Neural crest cell (in vitro differentiated cells): ENCODE measurements at regions not wholly inside any gene's neighbourhood (a gene's known extent, or its start where the extent isn't known, plus 50 kb on each side); places are given as distances from the start of the nearest gene placed in this dataset.

Source experiments
- DNase-seq: peaks from one replicate; pipeline ENCODE4 v3.0.0; 2021; ENCODE audit warnings: low read depth, mixed read lengths, low spot score
- H3K27ac Mint-ChIP-seq: one replicate; pipeline ENCODE4 v1.8.0; 2021; ENCODE audit warnings: mild to moderate bottlenecking, mixed read lengths; ENCODE audit not compliant: unreplicated experiment
- H3K27me3 Mint-ChIP-seq: 2 replicates; pipeline ENCODE4 v1.8.0; 2021; ENCODE audit warnings: low read depth, mild to moderate bottlenecking, mixed read lengths
- H3K36me3 Mint-ChIP-seq: 2 replicates; pipeline ENCODE4 v1.8.0; 2021; ENCODE audit warnings: low read depth, mild to moderate bottlenecking, mixed read lengths
- H3K4me1 Mint-ChIP-seq: 2 replicates; pipeline ENCODE4 v1.8.0; 2021; ENCODE audit warnings: mixed read lengths
- H3K4me3 Mint-ChIP-seq: one replicate; pipeline ENCODE4 v1.8.0; 2021; ENCODE audit warnings: mild to moderate bottlenecking, mixed read lengths
- H3K9me3 Mint-ChIP-seq: 2 replicates; pipeline ENCODE4 v1.8.0; 2021; ENCODE audit warnings: mixed read lengths
- TF ChIP-seq, protein P1 (sequence below): fragments of 200-600 bp; sonication (generic); conservative IDR thresholded peaks from 2 replicates; pipeline ENCODE4 v1.5.0; 2021; ENCODE audit warnings: antibody characterized with exemption, mild to moderate bottlenecking

DNA sequence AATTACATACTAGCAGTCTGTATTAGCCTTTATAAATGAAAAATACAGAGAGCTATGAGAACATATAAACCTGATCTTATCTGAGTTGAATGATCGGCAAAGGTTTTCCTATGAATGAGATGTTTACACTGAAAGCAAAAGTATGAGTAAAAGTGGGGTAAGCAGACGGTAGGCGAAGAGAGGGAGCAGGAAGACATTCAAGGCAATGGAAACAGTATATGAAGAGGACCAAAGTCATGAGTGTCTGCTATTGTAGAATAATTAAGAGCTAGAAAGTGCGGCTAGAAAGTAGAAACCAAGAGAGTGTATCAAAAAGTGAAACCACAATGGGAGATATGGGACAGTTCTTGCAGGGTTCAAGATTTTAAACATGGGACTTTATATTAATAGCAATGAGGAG is 67.0 kb upstream of the TMLHE start:
- H3K4me1 Mint-ChIP-seq: no peaks in the 10 kb centered on the region

DNA sequence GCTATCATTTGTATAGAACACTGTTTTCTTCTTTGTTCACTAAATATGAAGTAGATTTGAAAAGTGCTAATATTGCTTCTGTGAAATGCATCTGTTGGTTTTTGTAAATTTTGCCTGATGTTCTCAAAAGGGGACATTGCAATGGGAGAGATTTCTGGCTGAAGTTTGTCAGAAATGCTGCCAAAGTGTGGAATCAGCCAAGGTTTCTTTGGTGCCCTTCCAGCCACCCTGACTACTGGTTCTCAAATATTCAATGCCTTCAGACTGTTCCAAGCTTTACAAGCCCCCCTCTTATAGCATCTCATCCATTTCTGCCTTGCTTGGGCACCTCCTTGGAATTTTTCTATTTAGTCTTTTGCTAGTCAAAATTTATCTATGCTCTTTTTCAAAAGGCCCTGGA is 60.6 kb upstream of the TMLHE start:
- Mint-ChIP-seq H3K9me3 (peaks cover 11% of the 10 kb centered on the region), H3K4me3 (no peak overlapping the region), H3K4me1 (no peaks in the 10 kb centered on the region), H3K36me3 (no peaks in the 10 kb centered on the region), H3K27ac (no peak overlapping the region), H3K27me3 (no peaks in the 10 kb centered on the region)
- no peak for DNase-seq
- TF ChIP-seq, protein P1, sequence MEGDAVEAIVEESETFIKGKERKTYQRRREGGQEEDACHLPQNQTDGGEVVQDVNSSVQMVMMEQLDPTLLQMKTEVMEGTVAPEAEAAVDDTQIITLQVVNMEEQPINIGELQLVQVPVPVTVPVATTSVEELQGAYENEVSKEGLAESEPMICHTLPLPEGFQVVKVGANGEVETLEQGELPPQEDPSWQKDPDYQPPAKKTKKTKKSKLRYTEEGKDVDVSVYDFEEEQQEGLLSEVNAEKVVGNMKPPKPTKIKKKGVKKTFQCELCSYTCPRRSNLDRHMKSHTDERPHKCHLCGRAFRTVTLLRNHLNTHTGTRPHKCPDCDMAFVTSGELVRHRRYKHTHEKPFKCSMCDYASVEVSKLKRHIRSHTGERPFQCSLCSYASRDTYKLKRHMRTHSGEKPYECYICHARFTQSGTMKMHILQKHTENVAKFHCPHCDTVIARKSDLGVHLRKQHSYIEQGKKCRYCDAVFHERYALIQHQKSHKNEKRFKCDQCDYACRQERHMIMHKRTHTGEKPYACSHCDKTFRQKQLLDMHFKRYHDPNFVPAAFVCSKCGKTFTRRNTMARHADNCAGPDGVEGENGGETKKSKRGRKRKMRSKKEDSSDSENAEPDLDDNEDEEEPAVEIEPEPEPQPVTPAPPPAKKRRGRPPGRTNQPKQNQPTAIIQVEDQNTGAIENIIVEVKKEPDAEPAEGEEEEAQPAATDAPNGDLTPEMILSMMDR: no peak

More for the DNA sequence above, 67.0 kb upstream of the TMLHE start:
- Mint-ChIP-seq H3K27me3 (no peaks in the 10 kb centered on the region), H3K36me3 (peaks cover 5% of the 10 kb centered on the region), H3K9me3 (peaks cover 13% of the 10 kb centered on the region), H3K4me3 (no peak overlapping the region), H3K27ac (no peak overlapping the region)
- no peak for DNase-seq
- TF ChIP-seq, protein P1: no peak

DNA sequence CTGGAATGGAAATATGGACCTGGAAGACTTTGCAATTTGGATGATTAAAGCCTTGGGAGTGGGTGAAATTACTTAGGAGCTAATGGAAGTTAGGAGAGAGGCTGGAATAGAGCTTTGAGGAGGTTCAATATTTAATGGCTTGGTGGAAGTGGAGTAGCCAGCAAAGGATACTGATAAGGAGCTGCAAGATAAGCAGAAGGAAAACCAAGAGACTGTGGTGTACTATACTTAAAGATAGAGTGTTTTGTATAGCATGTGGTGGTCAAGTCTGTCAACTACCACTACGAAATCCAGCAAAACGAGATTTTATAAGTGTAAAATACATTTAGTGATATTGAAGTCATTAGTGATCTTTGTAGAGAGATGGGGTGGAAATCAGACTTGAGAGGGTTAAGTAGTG is 54.0 kb upstream of the TMLHE start:
- Mint-ChIP-seq H3K9me3 (peaks cover 14% of the 10 kb centered on the region), H3K4me1 (no peaks in the 10 kb centered on the region), H3K36me3 (no peaks in the 10 kb centered on the region)

More for the DNA sequence above, 54.0 kb upstream of the TMLHE start:
- no peak overlapping the region for H3K27ac Mint-ChIP-seq
- DNase-seq: no peak
- no peaks in the 10 kb centered on the region for H3K27me3 Mint-ChIP-seq
- TF ChIP-seq, protein P1: no peak
- H3K4me3 Mint-ChIP-seq: no peak overlapping the region
